Neuron (in vitro differentiated cells): ENCODE measurements at regions not wholly inside any gene's neighbourhood (a gene's known extent, or its start where the extent isn't known, plus 50 kb on each side); places are given as distances from the start of the nearest gene placed in this dataset.
"Not testable (repeated sequence)": the region's sequence is repeated elsewhere in the genome, so short reads cannot be mapped to it uniquely, and the experiment has no call there.

ENCODE experiments used
- H2AFZ ChIP-seq: one replicate; pipeline ENCODE4 v1.6.1; 2013; ENCODE audit warnings: low read depth, mild to moderate bottlenecking, inconsistent platforms, low read length, moderate library complexity
- H3K27me3 ChIP-seq: one replicate; pipeline ENCODE4 v1.6.1; 2013; ENCODE audit warnings: low read length; ENCODE audit not compliant: insufficient read depth
- H3K36me3 ChIP-seq: one replicate; pipeline ENCODE4 v1.6.1; 2013; ENCODE audit warnings: low read length; ENCODE audit not compliant: insufficient read depth
- H3K4me1 ChIP-seq: one replicate; pipeline ENCODE4 v1.6.1; 2013; ENCODE audit warnings: low read length; ENCODE audit not compliant: insufficient read depth
- H3K4me3 ChIP-seq: 2 replicates; pipeline ENCODE4 v1.5.1; 2013; ENCODE audit warnings: mild to moderate bottlenecking, low read length, moderate library complexity
- H3K9me3 ChIP-seq: one replicate; pipeline ENCODE4 v1.6.1; 2013; ENCODE audit warnings: low read length

- Histone ChIP-seq H2AFZ (no peak overlapping the region), H3K9me3 (no peaks in the 10 kb centered on the region), H3K27me3 (no peaks in the 10 kb centered on the region), H3K4me1 (no peaks in the 10 kb centered on the region), H3K36me3 (no peaks in the 10 kb centered on the region), H3K4me3 (no peak overlapping the region)
These were observed 177.5 kb downstream of the MTCL1 start for GRCh38 chr18:8882632-8883408.

DNA sequence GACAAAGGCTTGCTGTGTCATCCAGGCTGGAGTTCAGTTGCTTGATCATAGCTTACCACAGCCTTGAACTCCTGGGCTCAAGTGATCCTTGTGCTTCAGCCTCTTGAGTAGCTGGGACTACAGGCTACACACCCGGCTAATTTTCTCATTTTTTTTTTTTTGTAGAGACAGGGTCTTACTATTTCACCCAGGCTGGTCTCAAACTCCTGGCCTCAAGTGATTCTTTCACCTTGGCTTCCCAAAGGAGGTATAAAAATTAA is 178.0 kb downstream of the MTCL1 start:
- no peaks in the 10 kb centered on the region for H3K27me3 ChIP-seq
- no peak overlapping the region for H3K4me3 ChIP-seq
- H2AFZ ChIP-seq = no peak overlapping the region
- no peaks in the 10 kb centered on the region for H3K36me3 ChIP-seq
- H3K4me1 ChIP-seq = no peaks in the 10 kb centered on the region
- no peaks in the 10 kb centered on the region for H3K9me3 ChIP-seq

DNA sequence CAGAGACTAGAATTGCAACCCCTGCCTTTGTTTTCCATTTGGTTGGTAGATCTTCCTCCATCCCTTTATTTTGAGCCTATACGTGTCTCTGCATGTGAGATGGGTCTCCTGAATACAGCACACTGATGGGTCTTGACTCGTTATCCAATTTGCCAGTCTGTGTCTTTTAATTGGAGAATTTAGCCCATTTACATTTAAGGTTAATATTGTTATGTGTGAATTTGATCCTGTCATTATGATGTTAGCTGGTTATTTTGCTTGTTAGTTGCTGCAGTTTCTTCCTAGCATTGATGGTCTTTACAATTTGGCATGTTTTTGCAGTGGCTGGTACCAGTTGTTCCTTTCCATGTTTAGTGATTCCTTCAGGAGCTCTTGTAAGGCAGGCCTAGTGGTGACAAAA is 182.5 kb downstream of the MTCL1 start:
- not testable (repeated sequence) for H3K9me3 ChIP-seq, H3K4me3 ChIP-seq, H3K36me3 ChIP-seq, H2AFZ ChIP-seq, H3K27me3 ChIP-seq
- peaks cover 13% of the 10 kb centered on the region for H3K4me1 ChIP-seq

DNA sequence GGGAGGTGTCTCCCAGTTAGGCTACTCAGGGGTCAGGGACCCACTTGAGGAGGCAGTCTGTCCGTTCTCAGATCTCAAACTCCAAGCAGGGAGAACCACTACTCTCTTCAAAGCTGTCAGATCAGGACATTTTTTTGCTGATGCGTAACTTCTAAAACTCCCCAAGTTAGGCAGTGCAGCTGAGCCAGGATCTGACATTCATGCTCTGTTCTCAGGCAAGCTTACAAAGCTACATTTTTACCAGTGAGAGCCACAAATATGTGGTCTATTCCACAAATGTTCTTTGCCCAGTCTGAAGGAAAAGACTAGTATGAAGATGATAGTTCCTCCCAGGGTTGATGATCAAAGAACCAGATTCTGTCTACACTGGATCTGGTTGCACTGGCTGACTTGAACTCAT is 184.1 kb downstream of the MTCL1 start:
- Histone ChIP-seq H3K27me3 (no peaks in the 10 kb centered on the region), H2AFZ (no peak overlapping the region), H3K4me1 (peaks cover 13% of the 10 kb centered on the region), H3K9me3 (no peaks in the 10 kb centered on the region), H3K36me3 (no peaks in the 10 kb centered on the region), H3K4me3 (no peak overlapping the region)

DNA sequence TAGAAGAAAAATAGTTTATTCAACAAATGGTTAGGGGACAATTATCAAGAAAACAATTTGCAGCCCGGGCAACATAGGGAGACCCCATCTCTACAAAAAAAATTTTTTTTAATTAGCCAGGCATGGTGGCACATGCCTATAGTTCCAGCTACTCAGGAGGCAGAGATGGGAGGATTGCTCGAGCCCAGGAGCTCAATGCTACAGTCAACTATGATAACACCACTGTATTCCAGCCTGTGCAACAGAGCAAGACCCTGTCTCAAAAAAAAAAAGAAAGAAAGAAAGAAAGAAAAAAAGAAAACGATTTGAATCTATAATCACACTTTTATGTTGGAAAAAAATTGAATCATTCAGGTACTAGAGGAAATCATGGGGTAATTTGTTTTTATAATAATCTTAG is 185.1 kb downstream of the MTCL1 start:
- peaks cover 13% of the 10 kb centered on the region for H3K4me1 ChIP-seq
- not testable (repeated sequence) for H2AFZ ChIP-seq, H3K36me3 ChIP-seq, H3K4me3 ChIP-seq, H3K27me3 ChIP-seq, H3K9me3 ChIP-seq

- Histone ChIP-seq H3K4me3 (no peak overlapping the region), H2AFZ (no peak overlapping the region)
These were observed 185.7 kb downstream of the MTCL1 start for GRCh38 chr18:8890957-8891464.

DNA sequence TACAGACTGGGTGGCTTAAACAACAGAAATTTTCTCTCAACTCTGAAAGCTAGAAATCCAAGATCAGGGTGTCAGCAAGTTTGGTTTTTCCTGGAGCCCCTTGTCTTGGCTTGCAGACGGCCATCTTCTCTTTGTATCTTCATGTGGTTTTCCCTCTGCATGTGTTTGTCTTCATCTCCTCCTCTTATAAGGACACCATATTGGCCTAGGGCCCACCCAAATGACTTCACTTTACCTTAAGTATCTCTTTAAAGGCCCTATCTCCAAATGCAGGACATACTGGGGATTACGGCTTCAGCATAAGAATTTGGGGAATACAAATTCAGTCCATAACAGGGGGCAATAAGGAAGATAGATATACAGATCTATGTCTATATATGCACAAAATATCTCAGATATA is 187.9 kb downstream of the MTCL1 start:
- Histone ChIP-seq H3K4me1 (peaks cover 13% of the 10 kb centered on the region), H2AFZ (no peak overlapping the region), H3K27me3 (no peaks in the 10 kb centered on the region), H3K4me3 (no peak overlapping the region), H3K36me3 (no peaks in the 10 kb centered on the region), H3K9me3 (no peaks in the 10 kb centered on the region)

More at GRCh38 chr18:8890957-8891464, 185.7 kb downstream of the MTCL1 start:
- H3K27me3 ChIP-seq = no peaks in the 10 kb centered on the region
- no peaks in the 10 kb centered on the region for H3K9me3 ChIP-seq
- no peaks in the 10 kb centered on the region for H3K36me3 ChIP-seq
- H3K4me1 ChIP-seq = peaks cover 13% of the 10 kb centered on the region

DNA sequence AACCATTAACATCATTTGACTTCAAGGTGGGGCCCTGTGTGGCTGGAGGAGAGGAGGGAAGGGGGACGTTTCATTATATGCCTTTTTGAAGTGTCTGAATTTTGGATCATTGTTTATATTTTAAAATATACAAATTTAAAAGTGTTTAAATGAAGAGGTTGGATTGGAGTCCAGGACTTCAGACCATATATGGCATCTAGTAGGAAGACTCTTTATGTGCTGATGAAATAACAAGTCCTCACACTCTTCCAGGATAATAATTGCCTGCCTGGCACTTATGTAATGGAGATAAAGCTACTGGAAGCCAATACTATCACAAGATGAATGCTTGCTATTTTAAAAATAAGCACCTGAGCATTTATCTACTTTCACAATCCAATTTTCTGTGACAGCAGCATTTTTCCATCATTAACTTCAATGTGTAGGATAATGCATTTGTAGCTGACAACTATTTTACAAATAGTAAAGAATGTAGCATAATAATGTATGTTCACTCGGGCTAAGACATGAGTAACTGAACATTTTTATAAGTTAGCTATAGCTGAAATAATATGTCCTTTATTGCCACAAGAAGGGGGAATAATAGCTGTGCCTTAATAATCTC is 188.4 kb downstream of the MTCL1 start:
- Histone ChIP-seq H3K4me3 (no peak overlapping the region), H3K4me1 (peaks cover 13% of the 10 kb centered on the region), H2AFZ (no peak overlapping the region), H3K27me3 (no peaks in the 10 kb centered on the region), H3K9me3 (no peaks in the 10 kb centered on the region), H3K36me3 (no peaks in the 10 kb centered on the region)

- Histone ChIP-seq H3K36me3 (no peaks in the 10 kb centered on the region), H2AFZ (no peak overlapping the region), H3K27me3 (no peaks in the 10 kb centered on the region)
These were observed 189.5 kb downstream of the MTCL1 start for GRCh38 chr18:8894823-8895222.

DNA sequence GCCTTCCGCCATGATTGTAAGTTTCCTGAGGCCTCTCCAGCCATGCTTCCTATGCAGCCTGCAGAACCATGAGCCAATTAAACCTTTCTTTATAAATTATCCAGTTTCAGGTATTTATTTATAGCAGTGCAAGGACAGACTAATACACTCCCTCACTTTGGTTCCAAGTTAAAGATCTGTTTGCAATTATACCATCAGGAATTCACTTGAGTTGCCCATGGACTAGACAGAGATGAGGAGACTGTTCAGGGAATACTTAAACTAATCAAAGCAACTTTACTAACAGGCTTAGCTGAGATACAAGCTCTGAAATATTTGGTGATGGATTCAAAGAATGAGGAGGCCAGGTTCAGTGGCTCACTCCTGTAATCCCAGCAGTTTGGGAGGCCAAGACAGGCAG is 190.0 kb downstream of the MTCL1 start:
- Histone ChIP-seq H3K36me3 (no peaks in the 10 kb centered on the region), H2AFZ (no peak overlapping the region), H3K9me3 (no peaks in the 10 kb centered on the region), H3K27me3 (no peaks in the 10 kb centered on the region), H3K4me3 (no peak overlapping the region), H3K4me1 (peaks cover 8% of the 10 kb centered on the region)

More at GRCh38 chr18:8894823-8895222, 189.5 kb downstream of the MTCL1 start:
- peaks cover 10% of the 10 kb centered on the region for H3K4me1 ChIP-seq
- H3K4me3 ChIP-seq = no peak overlapping the region
- no peaks in the 10 kb centered on the region for H3K9me3 ChIP-seq

GRCh38 chr18:8895987-8896619 is 190.7 kb downstream of the MTCL1 start:
- Histone ChIP-seq H3K4me1 (peaks cover 5% of the 10 kb centered on the region), H3K9me3 (no peaks in the 10 kb centered on the region), H3K27me3 (no peaks in the 10 kb centered on the region), H3K4me3 (no peak overlapping the region), H2AFZ (no peak overlapping the region), H3K36me3 (no peaks in the 10 kb centered on the region)

DNA sequence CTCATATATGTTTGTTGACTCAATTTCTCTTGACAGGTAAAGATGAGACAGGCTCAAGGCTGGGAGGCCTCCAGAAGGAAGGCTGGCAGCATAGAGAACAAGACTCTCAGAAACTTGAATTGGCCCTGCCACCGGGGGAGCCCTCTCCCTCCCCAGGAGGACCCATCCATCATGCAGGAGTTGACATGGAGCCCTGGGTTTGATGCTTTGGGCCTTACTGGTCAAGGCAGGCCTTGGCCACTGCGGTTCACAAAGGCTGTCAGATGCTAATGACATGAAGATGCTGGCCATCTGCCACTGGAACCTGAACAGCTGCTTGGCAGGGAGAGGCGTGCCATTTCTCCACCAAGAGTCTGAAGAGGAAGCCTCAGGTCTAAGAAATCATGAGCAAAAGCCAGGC is 193.6 kb downstream of the MTCL1 start:
- H3K36me3 ChIP-seq = no peaks in the 10 kb centered on the region
- H3K27me3 ChIP-seq = no peaks in the 10 kb centered on the region
- H3K4me3 ChIP-seq = no peak overlapping the region
- H3K9me3 ChIP-seq = no peaks in the 10 kb centered on the region
- no peaks in the 10 kb centered on the region for H3K4me1 ChIP-seq
- no peak overlapping the region for H2AFZ ChIP-seq

DNA sequence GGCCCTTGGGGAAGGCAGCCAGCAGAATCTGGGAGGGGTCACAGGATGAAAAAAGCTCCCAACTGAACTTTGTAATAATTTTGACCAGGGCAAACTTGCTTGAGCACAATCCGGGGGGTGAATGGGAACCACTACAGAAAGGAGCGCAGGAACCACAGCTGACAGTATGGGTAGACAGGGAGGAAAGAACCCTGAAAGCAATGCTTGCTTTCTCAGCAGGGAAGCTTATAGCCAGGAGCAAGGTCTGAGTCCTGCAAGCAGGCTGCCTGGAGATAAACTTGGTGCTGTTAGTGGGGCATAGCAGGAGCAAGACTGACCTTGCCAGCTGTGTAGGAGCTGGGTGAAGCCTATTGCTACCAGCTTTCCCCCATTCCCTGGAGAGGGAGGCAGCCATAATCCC is 195.2 kb downstream of the MTCL1 start:
- no peaks in the 10 kb centered on the region for H3K27me3 ChIP-seq
- no peaks in the 10 kb centered on the region for H3K4me1 ChIP-seq

More for the DNA sequence above, 195.2 kb downstream of the MTCL1 start:
- Histone ChIP-seq H3K36me3 (no peaks in the 10 kb centered on the region), H3K4me3 (no peak overlapping the region), H3K9me3 (no peaks in the 10 kb centered on the region), H2AFZ (no peak overlapping the region)
